ENCODE measurements at regions not wholly inside any gene's neighbourhood (a gene's known extent, or its start where the extent isn't known, plus 50 kb on each side); places are given as distances from the start of the nearest gene placed in this dataset.
"Not testable (repeated sequence)": the region's sequence is repeated elsewhere in the genome, so short reads cannot be mapped to it uniquely, and the experiment has no call there.

DNA sequence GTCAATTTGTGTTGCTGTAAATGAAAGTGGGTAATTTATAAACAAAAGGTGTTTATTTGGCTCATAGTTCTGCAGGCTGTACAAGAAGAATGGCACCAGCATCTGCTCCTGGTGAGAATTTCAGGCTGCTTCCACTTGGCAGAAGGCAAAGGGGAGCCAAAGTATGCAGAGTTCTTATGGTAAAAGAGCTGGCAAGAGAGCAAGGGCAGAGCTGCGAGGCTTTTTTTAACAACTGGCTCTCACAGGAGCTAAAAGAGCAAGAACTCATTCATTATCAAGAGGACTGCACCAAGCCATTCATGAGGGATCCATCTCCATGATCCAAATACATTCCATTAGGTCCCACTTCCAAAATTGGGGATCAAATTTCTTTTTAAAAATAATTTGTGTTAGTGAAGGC lies 1712.7 kb downstream of the SLITRK5 start:
- H3K4me3 Mint-ChIP-seq = no peak overlapping the region
- no peaks in the 10 kb centered on the region for H3K36me3 Mint-ChIP-seq
- no peaks in the 10 kb centered on the region for H3K4me1 Mint-ChIP-seq
- H3K27ac Mint-ChIP-seq = no peak overlapping the region
- H3K27me3 Mint-ChIP-seq = no peaks in the 10 kb centered on the region
- peaks cover 15 to 27% (median 15%) of the 10 kb centered on the region in 3 donors for H3K9me3 Mint-ChIP-seq

DNA sequence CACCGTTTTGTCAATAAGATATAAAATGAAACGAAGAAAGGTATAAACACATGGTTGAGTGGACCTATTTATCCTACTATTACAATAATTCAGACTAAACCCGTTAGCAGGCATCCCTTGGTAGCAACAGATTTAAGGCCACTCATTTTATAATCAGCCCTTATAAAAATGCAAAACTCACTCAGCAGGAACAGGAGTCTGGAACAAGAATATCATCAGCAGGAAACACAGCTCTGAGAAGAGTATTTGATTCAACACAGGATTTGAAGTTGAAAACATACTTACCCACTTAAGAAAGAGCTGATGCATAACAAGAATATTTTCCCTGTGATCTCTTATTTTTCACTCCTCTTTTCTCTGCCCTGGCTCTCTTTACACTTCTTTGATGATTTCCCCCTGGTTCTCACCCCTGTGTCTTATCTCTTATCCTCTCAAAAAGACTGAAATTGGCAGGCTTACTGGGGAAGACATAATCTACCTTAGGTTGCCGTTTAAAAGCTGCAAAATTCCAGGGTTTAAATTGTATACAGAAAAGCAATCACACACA lies 1722.7 kb downstream of the SLITRK5 start:
- peaks cover 0 to 2% (median 0%) of the 10 kb centered on the region in 3 donors for H3K4me1 Mint-ChIP-seq
- no peaks in the 10 kb centered on the region for H3K36me3 Mint-ChIP-seq
- H3K4me3 Mint-ChIP-seq = no peak overlapping the region
- H3K9me3 Mint-ChIP-seq = peaks cover 0 to 27% (median 1%) of the 10 kb centered on the region in 3 donors
- no peaks in the 10 kb centered on the region for H3K27me3 Mint-ChIP-seq
- no peak overlapping the region for H3K27ac Mint-ChIP-seq

DNA sequence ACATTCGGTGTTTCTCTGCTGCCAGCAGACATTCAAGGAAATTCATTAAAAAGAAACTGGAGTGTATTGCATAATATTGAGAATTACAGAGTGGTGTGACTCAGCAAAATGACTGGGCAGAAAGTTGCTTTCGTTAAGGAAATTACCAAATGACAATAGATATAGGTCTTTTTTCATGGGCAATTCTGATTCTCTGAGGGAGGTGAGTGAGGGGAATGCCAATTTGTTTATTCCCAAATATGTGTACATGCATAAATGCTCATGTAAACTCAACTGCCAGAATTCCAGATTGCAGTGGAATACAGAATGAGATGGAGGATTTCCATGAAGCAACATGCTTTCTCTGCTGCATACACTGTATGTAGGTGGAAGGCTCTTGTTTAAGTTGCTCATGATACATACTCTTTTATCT lies 1730.1 kb downstream of the SLITRK5 start:
- Mint-ChIP-seq H3K4me1 (no peaks in the 10 kb centered on the region), H3K4me3 (no peak overlapping the region), H3K27ac (no peak overlapping the region), H3K36me3 (no peaks in the 10 kb centered on the region), H3K9me3 (peaks cover 2 to 15% (median 5%) of the 10 kb centered on the region in 3 donors), H3K27me3 (no peaks in the 10 kb centered on the region)

DNA sequence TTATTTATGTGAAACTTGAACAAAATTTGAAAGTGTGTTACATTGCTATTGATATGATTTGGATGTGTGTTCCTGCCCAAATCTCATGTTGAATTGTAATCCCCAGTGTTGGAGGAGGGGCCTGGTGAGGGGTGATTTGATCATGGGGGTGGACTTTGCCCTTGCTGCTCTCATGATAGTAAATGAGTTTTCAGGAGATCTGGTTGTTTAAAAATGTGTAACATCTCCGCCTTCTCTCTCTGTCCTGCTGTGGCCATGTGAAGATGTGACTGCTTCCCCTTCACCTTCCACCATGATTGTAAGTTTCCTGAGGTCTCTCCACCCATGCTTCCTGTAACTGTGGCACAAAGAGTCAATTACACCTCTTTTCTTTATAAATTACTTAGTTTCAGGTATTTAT lies 1731.0 kb downstream of the SLITRK5 start:
- Mint-ChIP-seq H3K36me3 (no peaks in the 10 kb centered on the region), H3K4me3 (no peak overlapping the region), H3K27ac (no peak overlapping the region), H3K4me1 (no peaks in the 10 kb centered on the region), H3K9me3 (peaks cover 2 to 12% (median 5%) of the 10 kb centered on the region in 3 donors), H3K27me3 (no peaks in the 10 kb centered on the region)

DNA sequence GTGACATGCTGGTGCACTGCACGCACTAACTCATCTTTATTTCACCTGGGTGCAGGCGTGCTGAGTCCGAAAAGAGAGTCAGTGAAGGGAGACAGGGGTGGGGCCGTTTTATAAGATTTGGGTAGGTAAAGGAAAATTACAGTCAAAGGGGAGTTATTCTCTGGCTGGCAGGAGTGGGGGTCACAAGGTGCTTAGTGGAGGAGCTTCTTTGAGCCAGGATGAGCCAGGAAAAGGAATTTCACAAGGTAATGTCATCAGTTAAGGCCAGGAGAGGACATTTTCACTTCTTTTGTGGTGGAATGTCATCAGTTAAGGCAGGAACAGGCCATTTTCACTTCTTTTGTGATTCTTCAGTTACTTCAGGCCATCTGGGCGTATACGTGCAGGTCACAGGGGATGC lies 1734.9 kb downstream of the SLITRK5 start:
- peaks cover 2 to 11% (median 5%) of the 10 kb centered on the region in 3 donors for H3K9me3 Mint-ChIP-seq
- H3K4me1 Mint-ChIP-seq, H3K27ac Mint-ChIP-seq, H3K27me3 Mint-ChIP-seq, H3K4me3 Mint-ChIP-seq, H3K36me3 Mint-ChIP-seq: not testable (repeated sequence)

DNA sequence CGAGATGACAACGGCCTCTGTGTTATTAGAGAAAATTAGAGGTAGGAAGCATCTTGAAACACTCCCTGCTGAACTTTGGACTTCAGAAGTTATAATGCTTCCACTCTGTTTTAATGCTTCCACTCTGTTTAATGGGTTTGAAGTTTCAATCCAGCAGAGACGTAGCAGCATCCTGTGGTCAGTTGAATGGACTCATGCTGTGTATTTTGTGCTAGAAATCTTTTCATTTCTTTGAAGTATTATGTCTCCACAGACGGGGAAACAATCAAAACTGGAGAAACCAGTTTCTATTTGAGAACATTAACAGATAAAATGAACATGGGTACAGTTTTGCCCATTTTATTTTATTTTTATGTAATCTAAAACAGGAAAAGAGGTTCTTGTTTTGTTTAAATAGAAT lies 1736.2 kb downstream of the SLITRK5 start:
- no peaks in the 10 kb centered on the region for H3K4me1 Mint-ChIP-seq
- H3K27ac Mint-ChIP-seq = no peak overlapping the region
- peaks cover 2 to 7% (median 5%) of the 10 kb centered on the region in 3 donors for H3K9me3 Mint-ChIP-seq
- no peaks in the 10 kb centered on the region for H3K36me3 Mint-ChIP-seq
- no peak overlapping the region for H3K4me3 Mint-ChIP-seq
- no peaks in the 10 kb centered on the region for H3K27me3 Mint-ChIP-seq

DNA sequence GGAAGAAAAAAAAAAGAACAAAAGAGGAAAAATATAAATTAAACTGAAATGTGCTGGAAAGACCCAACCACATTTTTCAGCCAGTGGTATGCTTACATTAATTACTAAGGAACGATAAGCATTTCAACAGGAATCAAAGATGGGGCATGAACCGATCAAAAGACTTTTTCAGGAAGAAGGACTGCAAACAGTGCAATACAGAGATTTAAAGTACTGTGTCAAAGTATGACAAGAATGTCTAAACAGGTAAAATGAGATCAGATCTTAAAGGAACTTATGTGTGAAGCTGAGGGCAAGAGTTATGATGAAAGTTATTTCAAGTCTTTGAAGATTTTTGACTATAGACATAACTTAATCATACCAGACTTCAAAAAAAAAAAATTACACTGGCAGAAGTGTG lies 1761.8 kb downstream of the SLITRK5 start:
- no peaks in the 10 kb centered on the region for H3K4me1 Mint-ChIP-seq

DNA sequence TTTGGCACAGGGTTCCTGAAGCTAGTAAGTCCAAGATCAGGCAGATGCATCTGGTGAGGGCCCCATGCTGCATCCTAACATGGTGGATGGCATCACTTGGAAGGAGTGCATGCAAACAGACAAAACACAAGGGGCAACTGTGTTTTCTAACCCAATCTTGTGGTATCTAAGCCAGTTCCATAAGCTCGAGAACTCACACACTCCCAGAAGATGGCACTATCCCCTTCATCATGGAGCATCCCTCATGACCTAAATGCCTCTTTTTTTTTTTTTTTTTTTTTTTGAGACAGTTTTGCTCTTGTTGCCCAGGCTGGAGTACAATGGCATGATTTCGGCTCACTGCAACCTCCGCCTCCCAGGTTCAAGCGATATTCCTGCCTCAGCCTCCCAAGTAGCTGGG lies 1763.5 kb downstream of the SLITRK5 start:
- H3K9me3 Mint-ChIP-seq = peaks cover 2 to 18% (median 3%) of the 10 kb centered on the region in 3 donors
- not testable (repeated sequence) for H3K4me3 Mint-ChIP-seq, H3K4me1 Mint-ChIP-seq, H3K27me3 Mint-ChIP-seq, H3K36me3 Mint-ChIP-seq, H3K27ac Mint-ChIP-seq

More for the DNA sequence above, 1761.8 kb downstream of the SLITRK5 start:
- no peak overlapping the region for H3K4me3 Mint-ChIP-seq
- H3K9me3 Mint-ChIP-seq = peaks cover 2 to 20% (median 2%) of the 10 kb centered on the region in 3 donors
- H3K27me3 Mint-ChIP-seq = no peaks in the 10 kb centered on the region
- no peaks in the 10 kb centered on the region for H3K36me3 Mint-ChIP-seq
- no peak overlapping the region for H3K27ac Mint-ChIP-seq

DNA sequence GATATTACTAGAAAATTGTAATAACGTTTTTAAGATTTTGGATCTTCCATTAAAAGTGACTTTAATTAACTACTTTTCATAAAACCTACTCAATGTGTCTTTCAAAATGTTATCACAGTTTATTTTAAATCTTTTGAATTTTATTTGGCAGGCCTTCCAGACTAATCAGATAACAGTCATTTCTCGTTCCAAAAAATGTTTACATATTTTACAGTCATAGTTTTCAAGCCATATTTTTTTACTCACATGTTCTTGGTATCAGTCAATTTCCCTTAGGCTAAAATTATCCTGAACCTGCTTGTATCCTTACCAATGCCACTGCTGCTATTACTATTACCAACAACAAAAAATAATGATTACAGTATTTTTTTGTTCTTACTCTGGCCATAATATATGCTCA lies 1783.5 kb downstream of the SLITRK5 start:
- H3K4me3 Mint-ChIP-seq = no peak overlapping the region
- no peaks in the 10 kb centered on the region for H3K27me3 Mint-ChIP-seq
- no peaks in the 10 kb centered on the region for H3K4me1 Mint-ChIP-seq
- H3K27ac Mint-ChIP-seq = no peak overlapping the region
- no peaks in the 10 kb centered on the region for H3K36me3 Mint-ChIP-seq
- peaks cover 2 to 9% (median 8%) of the 10 kb centered on the region in 3 donors for H3K9me3 Mint-ChIP-seq

DNA sequence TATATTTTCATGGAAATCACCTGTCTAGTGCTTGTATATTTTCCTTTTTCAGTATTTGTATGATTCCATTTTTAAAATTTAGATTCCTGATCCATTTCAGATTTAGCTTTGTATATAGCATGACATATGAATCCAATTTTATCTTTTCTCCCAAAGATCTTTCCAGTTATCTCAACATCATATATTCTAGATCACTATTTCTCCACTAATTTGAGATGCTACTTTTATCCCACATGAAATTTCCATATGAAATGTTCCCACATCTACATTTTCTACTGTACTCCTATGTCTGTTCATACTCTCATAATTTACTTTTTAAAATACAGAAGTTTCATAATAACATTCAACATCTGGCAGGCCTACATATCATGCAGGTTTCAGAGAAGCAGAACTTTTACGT lies 1784.1 kb downstream of the SLITRK5 start:
- Mint-ChIP-seq H3K4me1 (no peaks in the 10 kb centered on the region), H3K36me3 (no peaks in the 10 kb centered on the region), H3K27me3 (no peaks in the 10 kb centered on the region), H3K9me3 (peaks cover 2 to 9% (median 6%) of the 10 kb centered on the region in 3 donors), H3K4me3 (no peak overlapping the region), H3K27ac (no peak overlapping the region)

DNA sequence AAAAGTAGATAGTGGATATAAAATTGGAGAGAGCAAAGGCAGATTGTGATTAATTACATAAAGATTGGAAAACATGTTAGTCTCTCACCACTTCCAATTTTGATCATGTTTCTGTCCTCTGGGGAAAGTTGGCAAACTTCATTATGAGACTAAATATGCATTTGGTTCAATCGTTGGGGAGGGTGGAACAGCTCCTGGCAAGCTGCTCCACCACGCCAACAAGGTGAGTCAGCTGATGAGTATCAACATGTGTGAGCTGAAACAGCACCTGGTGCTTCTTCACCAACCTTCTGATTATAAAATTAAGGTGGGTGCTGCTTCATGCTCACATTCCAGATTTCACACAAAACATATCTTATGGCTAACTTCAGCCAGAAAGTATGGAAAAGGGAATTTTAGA lies 1784.6 kb downstream of the SLITRK5 start:
- Mint-ChIP-seq H3K9me3 (peaks cover 2 to 9% (median 6%) of the 10 kb centered on the region in 3 donors), H3K27me3 (no peaks in the 10 kb centered on the region), H3K27ac (no peak overlapping the region), H3K4me3 (no peak overlapping the region), H3K36me3 (no peaks in the 10 kb centered on the region), H3K4me1 (no peaks in the 10 kb centered on the region)

DNA sequence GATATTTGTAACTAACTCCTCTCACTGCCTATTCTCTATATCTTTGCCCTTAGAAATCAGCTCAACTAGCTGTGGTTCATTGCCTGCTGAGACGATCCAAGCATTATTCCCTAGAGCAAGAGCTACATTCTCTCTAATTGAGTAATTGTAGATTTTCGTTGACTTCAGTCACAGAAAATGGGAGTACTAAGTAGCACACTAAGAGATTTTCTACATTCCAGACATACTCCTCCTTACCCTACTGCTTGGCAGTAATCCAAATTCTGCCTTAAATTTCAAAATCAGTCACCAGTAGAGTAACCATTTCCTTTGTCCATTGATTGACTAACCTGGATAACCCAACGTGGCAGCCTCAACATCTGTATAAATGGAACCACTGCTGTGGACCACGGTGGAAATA lies 1786.8 kb downstream of the SLITRK5 start:
- Mint-ChIP-seq H3K27me3 (no peaks in the 10 kb centered on the region), H3K4me3 (no peak overlapping the region), H3K9me3 (peaks cover 2 to 9% (median 6%) of the 10 kb centered on the region in 3 donors), H3K27ac (no peak overlapping the region), H3K4me1 (no peaks in the 10 kb centered on the region), H3K36me3 (no peaks in the 10 kb centered on the region)

DNA sequence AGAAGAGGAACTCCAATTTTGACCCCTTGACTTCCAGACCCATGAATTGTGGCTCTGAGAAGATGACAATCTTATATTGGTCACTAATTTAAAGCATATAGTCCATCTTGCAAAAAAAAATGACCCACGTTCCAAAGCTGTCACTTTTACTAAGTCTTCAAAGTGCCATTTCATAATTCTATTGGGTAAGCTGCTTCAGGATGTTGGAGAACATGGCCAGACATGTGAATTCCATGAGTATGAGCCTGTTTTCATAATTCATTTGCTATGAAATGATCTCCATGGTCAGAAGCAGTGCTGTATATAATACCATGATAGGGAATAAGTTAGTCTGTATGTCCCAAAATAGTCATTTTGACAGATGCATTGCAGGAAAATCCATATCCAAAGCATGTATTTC lies 1787.3 kb downstream of the SLITRK5 start:
- peaks cover 2 to 7% (median 6%) of the 10 kb centered on the region in 3 donors for H3K9me3 Mint-ChIP-seq
- no peaks in the 10 kb centered on the region for H3K27me3 Mint-ChIP-seq
- no peak overlapping the region for H3K4me3 Mint-ChIP-seq
- no peaks in the 10 kb centered on the region for H3K36me3 Mint-ChIP-seq
- H3K4me1 Mint-ChIP-seq = no peaks in the 10 kb centered on the region
- no peak overlapping the region for H3K27ac Mint-ChIP-seq

DNA sequence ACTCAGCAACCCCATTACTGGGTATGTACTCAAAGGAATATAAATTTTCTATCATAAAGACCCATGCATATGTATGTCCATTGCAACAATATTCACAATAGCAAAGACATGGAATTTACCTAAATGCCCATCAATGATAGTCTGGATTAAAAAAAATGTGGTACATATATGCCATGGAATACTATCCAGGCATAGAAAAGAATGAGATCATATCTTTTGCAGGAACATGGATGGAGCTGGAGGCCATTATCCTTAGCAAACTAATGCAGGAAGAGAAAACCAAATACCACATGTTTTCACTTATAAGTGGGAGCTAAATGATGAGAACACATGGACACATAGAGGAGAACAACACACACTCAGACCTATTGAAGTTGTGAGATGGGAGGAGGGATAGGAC lies 1789.7 kb downstream of the SLITRK5 start:
- not testable (repeated sequence) for H3K36me3 Mint-ChIP-seq, H3K4me1 Mint-ChIP-seq, H3K4me3 Mint-ChIP-seq, H3K27me3 Mint-ChIP-seq, H3K27ac Mint-ChIP-seq, H3K9me3 Mint-ChIP-seq

DNA sequence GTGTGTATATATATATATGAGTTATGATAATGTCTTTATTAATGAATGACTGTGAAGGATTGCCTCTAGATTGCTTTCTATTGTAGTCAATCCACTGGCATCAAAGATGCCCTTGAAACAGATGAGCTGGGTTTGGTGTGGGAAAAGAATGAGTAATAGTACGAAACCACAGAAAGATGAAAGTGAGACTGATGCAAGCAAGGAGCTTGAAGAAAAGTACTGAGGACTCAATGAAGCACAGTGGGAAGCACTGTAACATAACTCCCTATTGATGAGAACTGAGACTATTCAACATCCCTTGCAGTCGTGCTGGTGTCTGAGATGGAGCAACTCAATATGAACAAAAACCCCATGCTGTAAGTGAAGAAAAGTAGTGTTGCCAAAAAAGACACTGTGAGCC lies 1794.2 kb downstream of the SLITRK5 start:
- no peak overlapping the region for H3K27ac Mint-ChIP-seq
- no peak overlapping the region for H3K4me3 Mint-ChIP-seq
- H3K27me3 Mint-ChIP-seq = no peaks in the 10 kb centered on the region
- H3K4me1 Mint-ChIP-seq = no peaks in the 10 kb centered on the region
- H3K36me3 Mint-ChIP-seq = no peaks in the 10 kb centered on the region
- peaks cover 0 to 4% (median 1%) of the 10 kb centered on the region in 3 donors for H3K9me3 Mint-ChIP-seq

DNA sequence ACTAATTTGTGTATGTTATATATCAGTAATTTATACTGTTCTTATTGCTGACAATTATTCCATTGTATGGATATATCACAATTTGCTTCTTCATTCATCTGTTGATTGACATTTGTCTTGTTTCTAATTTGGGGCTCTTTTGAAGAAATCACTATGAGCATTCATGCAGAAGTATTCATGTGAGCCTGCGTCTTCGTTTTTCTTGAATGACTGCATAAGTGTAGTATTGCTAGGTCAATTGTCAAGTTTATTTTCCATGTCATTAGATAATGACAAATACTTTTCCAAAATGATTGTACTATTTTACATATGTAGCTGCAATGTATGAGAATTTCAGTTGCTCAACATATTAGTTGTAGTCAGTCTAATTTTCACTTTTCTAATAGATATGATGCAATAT lies 1796.9 kb downstream of the SLITRK5 start:
- peaks cover 0 to 7% (median 3%) of the 10 kb centered on the region in 3 donors for H3K9me3 Mint-ChIP-seq
- no peaks in the 10 kb centered on the region for H3K4me1 Mint-ChIP-seq
- no peaks in the 10 kb centered on the region for H3K36me3 Mint-ChIP-seq
- no peaks in the 10 kb centered on the region for H3K27me3 Mint-ChIP-seq
- no peak overlapping the region for H3K27ac Mint-ChIP-seq
- no peak overlapping the region for H3K4me3 Mint-ChIP-seq

DNA sequence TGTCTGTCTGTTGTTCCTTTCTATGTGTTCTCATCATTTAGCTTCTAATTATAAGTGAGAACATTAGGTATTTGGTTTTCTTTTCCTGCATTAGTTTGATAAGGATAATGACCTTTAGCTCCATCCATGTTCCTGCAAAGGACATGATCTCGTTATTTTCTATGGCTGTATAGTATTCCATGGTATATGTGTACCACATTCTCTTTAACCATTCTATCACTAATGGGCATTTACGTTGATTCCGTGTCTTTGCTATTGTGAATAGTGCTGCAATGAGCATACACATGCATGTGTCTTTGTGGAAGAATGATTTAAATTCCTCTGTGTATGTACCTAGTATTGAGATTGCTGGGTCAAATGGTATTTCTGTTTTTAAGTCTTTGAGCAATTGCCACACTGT lies 1799.7 kb downstream of the SLITRK5 start:
- Mint-ChIP-seq H3K4me3 (no peak overlapping the region), H3K27ac (no peak overlapping the region), H3K27me3 (no peaks in the 10 kb centered on the region), H3K4me1 (no peaks in the 10 kb centered on the region), H3K9me3 (peaks cover 5 to 7% (median 6%) of the 10 kb centered on the region in 3 donors), H3K36me3 (no peaks in the 10 kb centered on the region)
